ENCODE measurements at regions not wholly inside any gene's neighbourhood (a gene's known extent, or its start where the extent isn't known, plus 50 kb on each side); places are given as distances from the start of the nearest gene placed in this dataset.

- TF ChIP-seq CTCF (IDR thresholded peaks at IDR 0.05) = no peak
- TF ChIP-seq POLR2AphosphoS5 (IDR thresholded peaks at IDR 0.05) = no peak
These were observed 83.9 kb upstream of the ATP1A1 start for GRCh38 chr1:116289193-116289592.

Measured in breast epithelium (tissue), 3 donors.